ENCODE measurements at regions not wholly inside any gene's neighbourhood (a gene's known extent, or its start where the extent isn't known, plus 50 kb on each side); places are given as distances from the start of the nearest gene placed in this dataset.

DNA sequence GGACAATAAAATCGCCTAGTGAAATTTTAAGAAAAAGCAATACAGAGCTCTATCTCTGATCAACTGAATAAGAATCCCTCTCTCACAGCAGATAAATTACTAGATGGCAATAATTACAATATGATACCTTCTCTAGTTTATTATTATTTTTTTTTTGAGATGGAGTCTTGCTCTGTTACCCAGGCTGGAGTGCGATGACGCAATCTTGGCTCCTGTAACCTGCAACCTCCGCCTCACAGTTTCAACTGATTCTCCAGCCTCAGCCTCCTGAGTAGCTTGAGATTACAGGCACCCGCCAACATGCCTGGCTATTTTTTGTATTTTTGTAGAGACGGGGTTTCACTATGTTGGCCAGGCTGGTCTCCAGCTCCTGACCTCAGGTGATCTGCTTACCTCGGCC lies 129.3 kb upstream of the PTCHD4 start:
- Histone ChIP-seq H3K23ac (ENCODE audit: insufficient read length, low read depth, low read length) (no peak overlapping the region), H3K79me2 (ENCODE audit: insufficient read depth, low read length) (no peaks in the 10 kb centered on the region), H2BK120ac (ENCODE audit: low read depth, low read length, poor library complexity, severe bottlenecking) (no peak overlapping the region), H3K4ac (ENCODE audit: low read depth, low read length) (no peak overlapping the region), H3K14ac (ENCODE audit: insufficient read depth, low read length) (no peak overlapping the region), H3K9me3 (ENCODE audit: control insufficient read depth, low read depth, low read length) (no peaks in the 10 kb centered on the region), H3K23me2 (ENCODE audit: insufficient read length, low read depth, low read length, poor library complexity, severe bottlenecking) (no peaks in the 10 kb centered on the region), H4K20me1 (ENCODE audit: control insufficient read depth, insufficient read depth, insufficient read length) (no peaks in the 10 kb centered on the region), H2BK20ac (ENCODE audit: low read depth, low read length, poor library complexity, severe bottlenecking) (no peak overlapping the region), H2BK15ac (ENCODE audit: low read depth, low read length) (no peak overlapping the region), H2AFZ (ENCODE audit: low read length) (no peak overlapping the region), H4K5ac (ENCODE audit: insufficient read length, low read depth, low read length) (no peak overlapping the region), H3K18ac (ENCODE audit: insufficient read length, low read depth, low read length) (no peak overlapping the region), H3K56ac (ENCODE audit: insufficient read length, low read depth, low read length) (no peak overlapping the region), H3K4me2 (ENCODE audit: insufficient read depth, insufficient read length, low read length) (no peak overlapping the region), H4K8ac (replicated peaks; ENCODE audit: insufficient read length, low read depth, low read length) (no peak overlapping the region), H2BK5ac (ENCODE audit: insufficient read length, low read length) (no peak overlapping the region), H2AK5ac (ENCODE audit: insufficient read length, low read length) (no peak overlapping the region), H3K4me1 (ENCODE audit: insufficient read depth, low read length) (no peaks in the 10 kb centered on the region), H3K27ac (ENCODE audit: insufficient read length, low read depth, low read length) (no peak overlapping the region), H4K91ac (ENCODE audit: insufficient read length, low read depth, low read length) (no peak overlapping the region), H3K79me1 (ENCODE audit: insufficient read depth, low read depth, low read length, poor library complexity, severe bottlenecking) (no peaks in the 10 kb centered on the region), H2BK12ac (ENCODE audit: insufficient read length, low read depth, low read length) (no peak overlapping the region), H3K9ac (ENCODE audit: extremely low read depth, insufficient read length, low read length) (no peak overlapping the region), H3T11ph (ENCODE audit: low read length) (no peak overlapping the region), H3K27me3 (ENCODE audit: insufficient read depth, low read length) (no peaks in the 10 kb centered on the region)
- no peak overlapping the region for H3K27ac Mint-ChIP-seq
- WGBS (ENCODE audit: extremely low coverage, insufficient read length, low lambda C conversion rate), result no CpG with 5 or more reads among the region's 7 CpGs
- TF ChIP-seq, protein P1, sequence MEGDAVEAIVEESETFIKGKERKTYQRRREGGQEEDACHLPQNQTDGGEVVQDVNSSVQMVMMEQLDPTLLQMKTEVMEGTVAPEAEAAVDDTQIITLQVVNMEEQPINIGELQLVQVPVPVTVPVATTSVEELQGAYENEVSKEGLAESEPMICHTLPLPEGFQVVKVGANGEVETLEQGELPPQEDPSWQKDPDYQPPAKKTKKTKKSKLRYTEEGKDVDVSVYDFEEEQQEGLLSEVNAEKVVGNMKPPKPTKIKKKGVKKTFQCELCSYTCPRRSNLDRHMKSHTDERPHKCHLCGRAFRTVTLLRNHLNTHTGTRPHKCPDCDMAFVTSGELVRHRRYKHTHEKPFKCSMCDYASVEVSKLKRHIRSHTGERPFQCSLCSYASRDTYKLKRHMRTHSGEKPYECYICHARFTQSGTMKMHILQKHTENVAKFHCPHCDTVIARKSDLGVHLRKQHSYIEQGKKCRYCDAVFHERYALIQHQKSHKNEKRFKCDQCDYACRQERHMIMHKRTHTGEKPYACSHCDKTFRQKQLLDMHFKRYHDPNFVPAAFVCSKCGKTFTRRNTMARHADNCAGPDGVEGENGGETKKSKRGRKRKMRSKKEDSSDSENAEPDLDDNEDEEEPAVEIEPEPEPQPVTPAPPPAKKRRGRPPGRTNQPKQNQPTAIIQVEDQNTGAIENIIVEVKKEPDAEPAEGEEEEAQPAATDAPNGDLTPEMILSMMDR (conservative IDR thresholded peaks at IDR 0.05), result no peak
- DNase-seq, result no peak
- H3K4me1 Mint-ChIP-seq, result peaks cover 4 to 5% of the 10 kb centered on the region in 2 experiments; a peak in 1 of 4 replicates
- H3K4me3 Mint-ChIP-seq, result no peak overlapping the region
- no peaks in the 10 kb centered on the region for H3K27me3 Mint-ChIP-seq (ENCODE audit: low read depth)
- H3K9me3 Mint-ChIP-seq, result peaks cover 11 to 15% of the 10 kb centered on the region in 2 experiments
- H3K36me3 Mint-ChIP-seq (ENCODE audit: insufficient read depth in 1 of 3, low read depth in 3 of 3), result peaks cover 3 to 15% (median 8%) of the 10 kb centered on the region in 3 experiments; a peak in 6 of 7 replicates

Data from H9 (cell line).